Stomach (tissue), 4 donors: ENCODE measurements at regions not wholly inside any gene's neighbourhood (a gene's known extent, or its start where the extent isn't known, plus 50 kb on each side); places are given as distances from the start of the nearest gene placed in this dataset.

Experiments used
- EP300 ChIP-seq: sonication (generic); formaldehyde crosslinking; IDR thresholded peaks from one replicate; pipeline ENCODE4 v1.6.1; 2017; ENCODE audit warnings: antibody characterized with exemption
- POLR2A ChIP-seq, 4 donors: fragments of 450-650 bp; IDR thresholded peaks; one replicate each; pipeline ENCODE4 v1.6.1; 2016; ENCODE audit warnings: antibody characterized with exemption in 4 of 4, control low read depth in 2 of 4, mild to moderate bottlenecking in 1 of 4, moderate library complexity in 1 of 4
- POLR2AphosphoS5 ChIP-seq, 3 donors: sonication (generic); formaldehyde crosslinking; IDR thresholded peaks; one replicate each; pipeline ENCODE4 v1.6.1; 2016; ENCODE audit warnings: antibody characterized with exemption in 3 of 3
- TF ChIP-seq, protein P1 (sequence below), 7 experiments: fragments of 450-650 bp in 4 of 7; fragments of 200-600 bp in 3 of 7; sonication (generic) in 3 of 7; IDR thresholded peaks; one replicate each; pipeline ENCODE4 v1.5.1; 2016 to 2019; ENCODE audit warnings: antibody characterized with exemption in 7 of 7, control low read depth in 2 of 7, mild to moderate bottlenecking in 1 of 7

DNA sequence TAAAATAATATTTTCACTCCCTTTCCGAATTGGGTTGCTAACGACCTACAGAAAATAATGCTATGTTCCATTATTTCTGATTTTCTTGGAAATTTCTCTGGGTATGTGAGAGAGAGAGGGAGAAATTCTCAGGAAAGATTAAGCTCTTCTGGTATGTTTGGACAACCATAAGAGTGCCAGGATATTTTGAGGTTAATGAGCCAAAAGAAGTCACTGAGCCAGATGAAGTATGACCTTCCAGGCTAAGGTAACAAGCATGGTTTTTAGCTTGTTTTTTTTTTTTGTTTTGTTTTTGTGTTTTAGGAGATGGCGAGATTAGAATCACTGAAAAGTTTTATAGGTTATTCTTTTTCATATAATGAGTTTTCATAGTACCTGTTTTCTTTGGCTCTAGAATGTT is 171.0 kb upstream of the FOXP2 start:
- TF ChIP-seq, protein P1, sequence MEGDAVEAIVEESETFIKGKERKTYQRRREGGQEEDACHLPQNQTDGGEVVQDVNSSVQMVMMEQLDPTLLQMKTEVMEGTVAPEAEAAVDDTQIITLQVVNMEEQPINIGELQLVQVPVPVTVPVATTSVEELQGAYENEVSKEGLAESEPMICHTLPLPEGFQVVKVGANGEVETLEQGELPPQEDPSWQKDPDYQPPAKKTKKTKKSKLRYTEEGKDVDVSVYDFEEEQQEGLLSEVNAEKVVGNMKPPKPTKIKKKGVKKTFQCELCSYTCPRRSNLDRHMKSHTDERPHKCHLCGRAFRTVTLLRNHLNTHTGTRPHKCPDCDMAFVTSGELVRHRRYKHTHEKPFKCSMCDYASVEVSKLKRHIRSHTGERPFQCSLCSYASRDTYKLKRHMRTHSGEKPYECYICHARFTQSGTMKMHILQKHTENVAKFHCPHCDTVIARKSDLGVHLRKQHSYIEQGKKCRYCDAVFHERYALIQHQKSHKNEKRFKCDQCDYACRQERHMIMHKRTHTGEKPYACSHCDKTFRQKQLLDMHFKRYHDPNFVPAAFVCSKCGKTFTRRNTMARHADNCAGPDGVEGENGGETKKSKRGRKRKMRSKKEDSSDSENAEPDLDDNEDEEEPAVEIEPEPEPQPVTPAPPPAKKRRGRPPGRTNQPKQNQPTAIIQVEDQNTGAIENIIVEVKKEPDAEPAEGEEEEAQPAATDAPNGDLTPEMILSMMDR (IDR thresholded peaks at IDR 0.05): no peak
- TF ChIP-seq POLR2A (IDR thresholded peaks at IDR 0.05) (no peak), EP300 (no peak), POLR2AphosphoS5 (IDR thresholded peaks at IDR 0.05) (no peak)
